Non-pigmented ciliary epithelial cell (primary cell): ENCODE measurements at regions not wholly inside any gene's neighbourhood (a gene's known extent, or its start where the extent isn't known, plus 50 kb on each side); places are given as distances from the start of the nearest gene placed in this dataset.

Experiments
- DNase-seq: peaks from one replicate; pipeline ENCODE4 v3.0.0-alpha.2; 2010; ENCODE audit warnings: low read depth

- DNase-seq = no peak
These were observed 411.2 kb upstream of the KLF6 start for GRCh38 chr10:4196183-4196582.

- no peak for DNase-seq
These were observed 410.2 kb upstream of the KLF6 start for GRCh38 chr10:4195213-4195612.

- DNase-seq = no peak
These were observed 409.2 kb upstream of the KLF6 start for GRCh38 chr10:4194231-4194630.

GRCh38 chr10:4191894-4192293 is 406.9 kb upstream of the KLF6 start:
- DNase-seq = no peak

- no peak for DNase-seq
These were observed 406.3 kb upstream of the KLF6 start for GRCh38 chr10:4191354-4191753.

GRCh38 chr10:4190876-4191275 is 405.9 kb upstream of the KLF6 start:
- no peak for DNase-seq

GRCh38 chr10:4189281-4189680 is 404.3 kb upstream of the KLF6 start:
- no peak for DNase-seq

- DNase-seq = no peak
These were observed 403.4 kb upstream of the KLF6 start for GRCh38 chr10:4188406-4188805.

- no peak for DNase-seq
These were observed 402.0 kb upstream of the KLF6 start for GRCh38 chr10:4186849-4187540.

GRCh38 chr10:4183761-4184261 is 398.8 kb upstream of the KLF6 start:
- DNase-seq = no peak

- no peak for DNase-seq
These were observed 396.6 kb upstream of the KLF6 start for GRCh38 chr10:4181621-4182049.

GRCh38 chr10:4181081-4181480 is 396.1 kb upstream of the KLF6 start:
- no peak for DNase-seq

GRCh38 chr10:4177791-4178190 is 392.8 kb upstream of the KLF6 start:
- DNase-seq = no peak

GRCh38 chr10:4176500-4177281 is 391.7 kb upstream of the KLF6 start:
- no peak for DNase-seq

GRCh38 chr10:4174197-4174596 is 389.2 kb upstream of the KLF6 start:
- DNase-seq = no peak

GRCh38 chr10:4170633-4171314 is 385.8 kb upstream of the KLF6 start:
- DNase-seq = no peak

GRCh38 chr10:4170181-4170580 is 385.2 kb upstream of the KLF6 start:
- DNase-seq = no peak

- DNase-seq = no peak
These were observed 384.4 kb upstream of the KLF6 start for GRCh38 chr10:4169448-4169847.

GRCh38 chr10:4167216-4167615 is 382.2 kb upstream of the KLF6 start:
- no peak for DNase-seq

- DNase-seq = no peak
These were observed 377.7 kb upstream of the KLF6 start for GRCh38 chr10:4162571-4163286.

GRCh38 chr10:4159173-4159572 is 374.2 kb upstream of the KLF6 start:
- no peak for DNase-seq

GRCh38 chr10:4154191-4154715 is 369.2 kb upstream of the KLF6 start:
- no peak for DNase-seq
